Esophagus squamous epithelium (tissue), 5 donors: ENCODE measurements at regions not wholly inside any gene's neighbourhood (a gene's known extent, or its start where the extent isn't known, plus 50 kb on each side); places are given as distances from the start of the nearest gene placed in this dataset.

Experiments used
- DNase-seq: peaks from one replicate; lab custom pipeline; 2025; lab: John Stamatoyannopoulos, UW
- H3K27ac ChIP-seq, 4 donors: fragments of 200-600 bp; sonication (generic); one replicate each; pipeline ENCODE4 v1.5.1; 2016 to 2019; ENCODE audit warnings: mild to moderate bottlenecking in 1 of 4
- H3K27me3 ChIP-seq, 4 donors: fragments of 200-600 bp; sonication (generic); 1 replicate in 3 of 4; 2 replicates in 1 of 4; pipeline versions ENCODE4 v1.5.1 to v1.6.0; 2017 to 2021; ENCODE audit warnings: antibody characterized with exemption in 1 of 4
- H3K36me3 ChIP-seq, 3 donors: fragments of 200-600 bp; sonication (generic); one replicate each; pipeline ENCODE4 v1.5.1; 2016 to 2019
- H3K4me1 ChIP-seq, 3 donors: fragments of 200-600 bp; sonication (generic); one replicate each; pipeline ENCODE4 v1.5.1; 2017 to 2019
- H3K4me3 ChIP-seq, 4 donors: fragments of 200-600 bp; sonication (generic); 1 replicate in 3 of 4; 2 replicates in 1 of 4; pipeline ENCODE4 v1.5.1; 2016 to 2019; ENCODE audit warnings: mild to moderate bottlenecking in 2 of 4, moderate library complexity in 1 of 4
- H3K9me3 ChIP-seq, 3 donors: fragments of 200-600 bp; sonication (generic); one replicate each; pipeline ENCODE4 v1.5.1; 2016 to 2019
- CTCF ChIP-seq, 6 experiments: fragments of 450-650 bp in 4 of 6; fragments of 200-600 bp in 2 of 6; sonication (generic) in 2 of 6; IDR thresholded peaks; one replicate each; pipeline ENCODE4 v1.5.1; 2016 to 2019; ENCODE audit warnings: antibody characterized with exemption in 6 of 6, mild to moderate bottlenecking in 4 of 6, moderate library complexity in 4 of 6
- POLR2A ChIP-seq, 4 donors: fragments of 450-650 bp; IDR thresholded peaks; one replicate each; pipeline ENCODE4 v1.6.1; 2017; ENCODE audit warnings: antibody characterized with exemption in 4 of 4, mild to moderate bottlenecking in 4 of 4, moderate library complexity in 3 of 4
- WGBS, 2 donors: methylation state at CpG; one replicate each; pipeline ENCODE4 v1.1.5; 2018; 5-methylcytosine and 5-hydroxymethylcytosine counted together
- intact Hi-C: fragments of 100-400 bp; cut with DNase I; formaldehyde crosslinking; loops from one replicate; pipeline ENCODE4 v1.15.0; 2022
- donor health status: DM: yes; HTN: yes; CAD: no.

GRCh38 chr7:72524037-72524436 lies 111.9 kb upstream of the CALN1 start:
- Histone ChIP-seq H3K4me1 (no peaks in the 10 kb centered on the region), H3K27ac (no peak overlapping the region), H3K36me3 (no peaks in the 10 kb centered on the region), H3K27me3 (no peaks in the 10 kb centered on the region), H3K4me3 (no peak overlapping the region), H3K9me3 (no peaks in the 10 kb centered on the region)
- no peak for DNase-seq
- TF ChIP-seq POLR2A (IDR thresholded peaks at IDR 0.05) (no peak), CTCF (IDR thresholded peaks at IDR 0.05) (no peak)
- WGBS, 2 donors = 50 to 73% methylated on average over 2 of the region's 2 CpGs
- intact Hi-C loops = no loop called here

- H3K4me3 ChIP-seq = no peak overlapping the region
- 53 to 64% methylated on average over 9 to 10 of the region's 10 CpGs for WGBS, 2 donors
- H3K4me1 ChIP-seq = no peaks in the 10 kb centered on the region
- no peak for DNase-seq
- TF ChIP-seq CTCF (IDR thresholded peaks at IDR 0.05) (no peak), POLR2A (IDR thresholded peaks at IDR 0.05) (no peak)
- no peaks in the 10 kb centered on the region for H3K27me3 ChIP-seq
- no peak overlapping the region for H3K27ac ChIP-seq
- no peaks in the 10 kb centered on the region for H3K36me3 ChIP-seq
- intact Hi-C loops = no loop called here
- no peaks in the 10 kb centered on the region for H3K9me3 ChIP-seq
Measured at GRCh38 chr7:72504061-72504706, 92.0 kb upstream of the CALN1 start.

GRCh38 chr7:72503644-72504043 lies 91.5 kb upstream of the CALN1 start:
- H3K9me3 ChIP-seq = no peaks in the 10 kb centered on the region
- H3K36me3 ChIP-seq = no peaks in the 10 kb centered on the region
- H3K4me1 ChIP-seq = no peaks in the 10 kb centered on the region
- no peak for DNase-seq
- no peaks in the 10 kb centered on the region for H3K27me3 ChIP-seq
- WGBS, 2 donors = 57 to 59% methylated on average over 8 of the region's 8 CpGs
- H3K4me3 ChIP-seq = no peak overlapping the region
- intact Hi-C loops = no loop called here
- H3K27ac ChIP-seq = no peak overlapping the region
- TF ChIP-seq CTCF (IDR thresholded peaks at IDR 0.05) (no peak), POLR2A (IDR thresholded peaks at IDR 0.05) (no peak)

- WGBS, 2 donors = 73 to 90% methylated on average over 2 of the region's 2 CpGs
- intact Hi-C loops = no loop called here
Measured at GRCh38 chr7:72494807-72495206, 82.7 kb upstream of the CALN1 start.

More at GRCh38 chr7:72494807-72495206, 82.7 kb upstream of the CALN1 start:
- H3K4me1 ChIP-seq = no peaks in the 10 kb centered on the region
- H3K9me3 ChIP-seq = peaks cover 0 to 10% (median 5%) of the 10 kb centered on the region in 3 donors
- H3K4me3 ChIP-seq = no peak overlapping the region
- no peak for TF ChIP-seq POLR2A (IDR thresholded peaks at IDR 0.05)
- TF ChIP-seq CTCF (IDR thresholded peaks at IDR 0.05) = no peak
- no peak for DNase-seq
- H3K27ac ChIP-seq = no peak overlapping the region
- H3K36me3 ChIP-seq = no peaks in the 10 kb centered on the region
- no peaks in the 10 kb centered on the region for H3K27me3 ChIP-seq
